GM12801 (cell line): ENCODE measurements at regions not wholly inside any gene's neighbourhood (a gene's known extent, or its start where the extent isn't known, plus 50 kb on each side); places are given as distances from the start of the nearest gene placed in this dataset.

Experiments
- CTCF ChIP-seq: IDR thresholded peaks from one replicate; pipeline ENCODE4 v1.5.1; 2011; ENCODE audit warnings: control low read depth; ENCODE audit not compliant: insufficient read length; ENCODE audit errors: extremely low read depth

GRCh38 chr2:205908212-205909183, 177.5 kb downstream of the INO80D start:
- TF ChIP-seq CTCF = no peak

GRCh38 chr2:205906419-205906818, 179.6 kb downstream of the INO80D start:
- no peak for TF ChIP-seq CTCF

- no peak for TF ChIP-seq CTCF
Measured at GRCh38 chr2:205905576-205905975, 180.4 kb downstream of the INO80D start.

- TF ChIP-seq CTCF = no peak
Measured at GRCh38 chr2:205904873-205905272, 181.1 kb downstream of the INO80D start.

GRCh38 chr2:205903549-205904129, 182.3 kb downstream of the INO80D start:
- no peak for TF ChIP-seq CTCF

GRCh38 chr2:205902900-205903237, 183.1 kb downstream of the INO80D start:
- no peak for TF ChIP-seq CTCF

- TF ChIP-seq CTCF = no peak
Measured at GRCh38 chr2:205902041-205902899, 183.7 kb downstream of the INO80D start.
